COLO829 (cell line): ENCODE measurements at regions not wholly inside any gene's neighbourhood (a gene's known extent, or its start where the extent isn't known, plus 50 kb on each side); places are given as distances from the start of the nearest gene placed in this dataset.
"Not testable (repeated sequence)": the region's sequence is repeated elsewhere in the genome, so short reads cannot be mapped to it uniquely, and the experiment has no call there.

ENCODE experiments used
- DNase-seq: peaks from one replicate; pipeline ENCODE4 v3.0.0; 2012; ENCODE audit warnings: low spot score

DNA sequence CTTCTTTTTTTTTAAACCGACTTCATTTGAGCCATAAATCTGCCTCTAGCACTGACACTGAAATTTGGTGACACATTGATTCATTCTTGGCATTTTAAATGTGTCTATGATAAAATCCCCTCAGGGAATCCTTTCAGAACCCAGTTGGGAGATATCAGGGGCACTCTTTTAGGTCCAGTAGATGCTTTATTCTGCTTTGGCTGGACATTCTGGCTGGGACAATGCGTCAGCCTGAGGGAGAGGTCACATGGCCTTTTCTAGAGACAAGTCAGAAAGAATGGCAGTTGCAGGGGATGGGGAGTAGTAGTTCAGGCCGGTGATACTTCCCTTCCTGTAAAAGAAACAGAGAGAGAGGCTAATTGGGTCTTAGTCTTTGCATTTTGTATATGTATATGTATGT is 63.1 kb downstream of the TRIM43 start:
- DNase-seq: not testable (repeated sequence)

DNA sequence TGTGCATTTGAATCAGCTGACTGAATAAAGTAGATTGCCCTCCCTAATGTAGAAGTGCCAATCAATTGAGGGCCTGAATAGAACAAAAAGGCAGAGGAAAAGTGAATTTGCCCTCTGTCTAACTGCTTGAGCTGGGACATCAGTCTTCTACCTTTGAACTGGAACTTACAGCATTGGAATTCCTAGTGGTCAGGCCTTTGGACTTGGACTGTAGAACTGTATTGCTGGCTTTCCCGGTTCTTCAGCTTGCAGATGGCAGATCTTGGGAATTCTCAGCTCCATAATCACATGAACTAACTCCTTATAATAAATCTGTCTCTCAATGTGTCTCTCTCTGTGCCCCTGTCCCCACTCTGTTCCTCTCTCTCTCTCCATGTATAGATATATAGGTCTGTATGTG is 64.8 kb downstream of the TRIM43 start:
- not testable (repeated sequence) for DNase-seq

DNA sequence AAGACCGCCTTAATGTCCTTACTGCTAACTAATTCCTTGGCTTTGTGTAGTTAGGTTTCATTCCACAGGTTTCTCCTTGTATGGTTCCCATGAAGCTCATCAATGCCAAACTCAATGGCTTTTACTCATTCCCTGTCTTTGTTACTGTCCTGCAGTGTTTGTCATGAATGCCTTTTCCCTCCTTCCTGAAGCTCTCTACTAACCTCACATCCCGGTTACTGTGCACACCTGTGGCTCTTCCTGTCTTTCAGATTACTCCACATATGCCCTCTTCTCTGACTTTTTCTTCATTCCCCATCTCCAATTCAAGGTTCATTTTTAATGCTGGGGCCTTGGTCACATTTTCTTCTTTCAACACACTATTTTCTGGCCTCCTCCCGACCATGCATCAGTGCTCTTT is 66.1 kb downstream of the TRIM43 start:
- not testable (repeated sequence) for DNase-seq

DNA sequence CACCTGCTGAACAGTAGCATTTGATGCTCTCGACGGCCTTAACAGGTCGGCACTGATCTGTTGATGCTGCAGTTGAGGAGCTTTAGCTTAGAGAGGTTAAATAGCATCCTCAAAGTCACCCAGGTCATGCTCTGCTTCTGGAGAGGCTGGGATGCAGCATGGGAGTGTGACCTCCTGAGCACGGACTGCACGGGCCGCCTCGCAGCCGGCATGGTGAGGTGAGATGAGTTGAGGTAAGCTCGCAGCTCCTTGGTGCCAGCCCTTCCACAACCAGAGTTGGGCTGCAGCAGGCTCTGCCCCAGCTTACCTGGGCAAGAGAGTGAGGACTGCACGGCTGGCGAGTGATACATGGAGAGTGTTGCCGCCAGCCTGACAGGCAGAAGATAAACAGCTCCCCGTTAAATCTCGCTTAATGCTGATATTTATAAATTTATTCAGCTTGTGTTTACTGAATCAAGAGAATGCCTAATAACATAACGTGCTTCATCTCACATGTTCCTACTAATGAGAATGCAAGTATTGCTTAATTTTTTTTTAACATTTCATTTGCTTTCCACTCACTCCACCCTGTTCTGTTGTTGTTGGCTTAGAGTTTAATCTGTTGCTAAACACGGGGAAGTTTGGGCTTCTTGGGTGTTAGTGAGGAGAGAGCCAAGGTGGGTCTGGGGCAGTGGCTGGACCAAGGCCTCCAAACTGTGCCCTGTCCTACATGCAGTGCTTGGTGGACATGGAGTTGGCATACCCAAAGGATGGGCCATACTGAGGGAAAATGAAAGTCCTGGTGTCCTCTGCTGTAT is 69.2 kb downstream of the TRIM43 start:
- not testable (repeated sequence) for DNase-seq

DNA sequence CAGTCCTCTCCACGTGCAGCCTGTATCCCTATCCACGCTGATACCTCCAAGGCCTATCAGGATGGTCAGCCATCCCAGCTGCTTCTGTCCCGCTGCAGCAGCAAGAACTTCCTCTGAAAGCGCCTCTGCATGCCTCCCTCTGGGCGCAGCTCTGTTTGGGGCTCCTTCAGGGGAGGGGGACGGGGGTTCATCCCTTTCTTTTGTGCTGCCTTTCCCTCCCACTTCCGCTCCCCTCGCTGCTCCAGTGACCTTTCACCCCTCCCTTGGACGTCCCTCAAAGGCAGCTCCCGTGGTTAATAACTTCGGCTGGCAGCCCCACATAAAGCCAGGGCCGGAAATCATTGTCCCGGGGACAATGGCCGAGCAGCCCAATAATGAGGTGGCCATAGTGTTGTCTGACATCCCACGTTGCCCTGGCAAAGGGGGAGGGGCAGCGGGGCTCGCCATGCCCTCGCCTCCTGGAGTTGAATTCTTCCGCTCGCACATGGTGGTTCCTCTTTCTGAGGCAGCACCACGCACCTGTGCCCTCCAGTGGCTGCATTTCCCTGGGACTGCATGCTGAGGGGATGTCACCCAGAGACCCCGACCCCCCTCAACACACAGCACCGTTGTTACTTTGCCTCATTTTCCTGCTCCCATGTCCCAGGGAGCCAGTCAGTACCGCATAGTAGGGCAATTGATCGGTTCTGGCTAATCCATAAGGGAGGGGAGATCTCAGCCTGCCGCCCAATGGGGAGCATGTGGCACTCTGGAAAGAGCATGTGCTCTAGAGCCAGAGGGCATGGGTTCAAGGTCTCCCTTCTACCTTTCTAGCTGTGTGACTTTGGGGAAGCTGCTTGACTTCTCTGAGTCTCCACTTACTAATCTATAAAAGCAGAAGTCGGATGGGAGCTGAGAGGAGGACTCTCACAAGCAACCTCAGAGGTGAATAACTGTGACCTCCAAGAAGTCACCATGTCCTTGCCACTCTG is 72.0 kb downstream of the TRIM43 start:
- not testable (repeated sequence) for DNase-seq

DNA sequence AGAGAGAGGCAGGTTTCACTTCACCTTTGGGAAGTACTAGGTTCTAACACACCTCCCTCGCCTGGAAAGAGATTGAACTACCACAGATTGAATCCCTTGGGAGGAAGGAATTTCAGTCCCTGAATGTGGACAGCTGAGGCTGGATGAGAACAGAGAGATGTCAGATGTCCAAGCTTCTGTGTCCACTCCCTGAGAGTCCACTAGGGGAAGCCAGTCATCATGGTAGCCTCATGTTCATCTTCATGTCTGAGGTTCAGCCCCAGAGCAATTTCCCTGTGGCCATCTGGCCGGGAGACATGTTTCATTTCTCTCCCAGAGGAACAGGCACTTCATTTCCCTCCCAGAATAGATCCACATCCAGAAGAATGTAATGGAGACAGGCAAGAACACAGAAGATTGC is 74.8 kb downstream of the TRIM43 start:
- not testable (repeated sequence) for DNase-seq

DNA sequence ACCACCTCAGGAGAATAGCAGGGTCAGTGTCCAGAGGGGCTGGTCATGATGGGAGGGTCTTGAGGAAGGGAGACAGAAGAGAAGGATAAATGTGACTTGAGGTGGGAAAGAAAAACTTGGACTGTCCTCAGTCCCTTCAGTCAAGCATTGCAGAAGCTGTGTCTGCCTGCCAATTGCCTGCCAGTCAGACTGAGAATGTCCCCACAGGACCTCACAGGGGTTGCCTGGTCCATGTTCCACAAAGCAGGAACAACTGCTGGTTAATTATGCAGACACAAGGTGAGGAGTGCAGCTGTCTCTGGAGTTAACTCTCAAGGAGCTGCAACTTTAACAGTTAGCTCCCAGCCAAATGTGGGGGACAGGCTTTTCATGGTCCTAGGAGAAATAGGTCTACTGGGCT is 75.7 kb downstream of the TRIM43 start:
- no peak for DNase-seq

DNA sequence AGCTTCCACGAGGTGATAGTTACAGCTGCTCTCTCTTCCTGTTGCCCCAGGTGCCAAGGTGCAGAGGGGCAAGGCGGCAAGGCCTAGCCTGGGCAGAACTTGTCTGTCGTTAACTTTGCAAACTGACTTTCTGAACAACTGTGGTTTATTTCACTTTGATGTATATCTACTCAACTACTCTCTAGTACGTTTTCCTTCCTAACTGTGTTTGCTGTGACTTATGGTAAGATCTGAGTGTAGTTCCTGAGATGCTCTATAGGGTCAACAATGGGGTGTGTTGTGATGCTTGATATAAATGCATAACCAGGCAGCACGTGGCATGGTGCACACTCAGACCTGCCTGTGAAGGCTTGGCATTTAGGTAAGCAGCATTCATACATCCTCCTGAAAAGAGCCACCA is 77.1 kb downstream of the TRIM43 start:
- DNase-seq: not testable (repeated sequence)

DNA sequence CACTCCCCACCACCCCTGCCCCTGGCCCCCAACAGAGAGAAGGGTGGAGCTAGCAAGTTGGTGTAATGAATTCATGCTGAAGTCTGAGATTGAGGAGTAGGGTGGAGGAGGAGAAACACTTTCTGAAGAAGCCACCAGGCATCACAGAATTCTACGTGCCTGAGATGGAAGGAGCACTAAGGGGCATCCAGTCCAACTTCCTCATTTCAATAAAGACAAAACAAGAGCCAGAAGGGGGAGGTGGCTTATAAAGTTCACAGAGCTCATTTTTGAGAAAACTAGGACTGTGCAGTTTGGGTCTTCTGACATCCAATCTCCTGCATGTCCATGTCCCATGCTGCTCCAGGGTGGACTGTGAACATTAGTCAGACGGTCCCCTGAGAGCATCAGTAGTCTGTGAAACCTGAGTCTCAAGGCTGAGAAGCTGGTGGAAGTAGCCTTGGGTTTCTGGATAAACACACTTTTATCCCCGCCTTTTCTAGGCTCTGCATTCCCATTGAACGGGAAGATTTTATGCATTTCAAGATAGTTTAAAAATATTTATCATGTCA is 77.7 kb downstream of the TRIM43 start:
- no peak for DNase-seq

DNA sequence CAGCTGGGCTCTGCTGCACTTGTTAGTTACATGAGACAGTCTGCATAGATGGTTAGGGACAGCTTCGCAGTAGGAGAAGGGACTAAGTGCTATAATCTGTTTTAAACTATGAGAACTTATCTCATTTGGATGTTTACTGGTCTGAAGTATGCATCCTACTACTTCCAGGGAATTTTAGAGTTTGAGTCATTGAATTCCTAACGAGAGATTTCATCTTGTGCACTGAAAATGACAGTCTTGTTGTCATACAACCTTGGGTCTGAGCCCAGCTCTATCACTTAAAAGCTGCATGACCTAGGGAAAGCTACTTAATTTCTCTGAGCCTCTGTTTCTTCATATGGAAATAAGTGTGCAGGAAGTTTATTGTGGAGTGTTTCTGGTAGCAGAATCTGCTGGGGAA is 78.4 kb downstream of the TRIM43 start:
- DNase-seq: no peak

DNA sequence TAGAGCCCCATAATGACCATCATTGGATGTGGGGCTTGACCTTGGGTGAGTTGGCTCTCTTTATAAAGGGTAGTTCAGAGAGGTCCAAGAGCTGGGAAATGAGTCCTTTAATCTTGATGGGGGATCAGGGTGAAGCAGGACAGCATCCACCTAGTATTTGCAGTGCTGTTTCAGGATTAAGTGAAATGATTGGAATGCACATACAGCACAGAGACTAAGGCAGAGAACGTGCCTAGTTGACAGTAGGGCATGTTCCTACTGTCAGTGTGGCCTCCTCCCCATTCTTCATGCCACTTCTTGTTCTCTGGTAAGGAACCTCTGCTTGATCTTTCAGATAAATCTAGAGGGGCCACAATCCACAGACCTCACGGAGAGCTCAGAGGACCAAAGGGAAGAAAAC is 78.9 kb downstream of the TRIM43 start:
- no peak for DNase-seq

DNA sequence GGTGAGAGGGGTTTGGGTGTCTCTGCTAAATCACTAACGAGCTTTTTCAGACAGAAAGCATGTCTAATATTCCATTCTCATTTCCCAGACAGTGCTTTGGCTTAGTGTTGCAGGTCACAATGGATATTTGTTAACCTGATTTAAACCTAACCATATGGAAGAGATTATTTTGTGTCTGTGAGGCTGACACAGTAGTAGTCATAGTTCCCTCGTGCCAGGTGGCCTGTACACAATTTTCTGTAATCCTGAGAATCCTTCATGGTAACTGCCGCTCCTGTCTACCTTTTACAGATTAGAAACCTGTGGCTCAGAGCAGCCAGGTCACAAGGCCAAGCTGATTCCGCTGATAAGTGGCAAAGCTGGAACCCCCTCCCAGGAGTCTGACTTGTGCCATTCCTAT is 79.4 kb downstream of the TRIM43 start:
- not testable (repeated sequence) for DNase-seq

DNA sequence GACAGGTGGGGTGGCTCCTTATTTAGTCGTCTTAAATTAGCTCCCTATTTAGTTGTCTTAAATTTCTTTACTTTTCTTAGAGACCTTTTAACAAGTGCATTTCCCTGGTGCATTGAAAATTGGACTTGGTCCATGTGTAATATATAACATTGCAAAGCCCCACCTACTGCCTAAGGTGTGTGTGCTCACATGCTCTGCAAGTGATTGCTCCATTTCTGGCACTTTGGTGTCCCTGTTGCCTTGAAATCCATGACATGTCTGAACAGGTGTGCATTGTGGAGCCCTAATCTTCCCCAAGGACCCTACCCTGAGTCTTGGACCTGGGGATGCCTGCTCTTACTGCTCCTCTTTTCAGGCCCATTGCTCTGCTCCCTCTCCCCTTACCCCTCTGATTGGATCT is 80.2 kb downstream of the TRIM43 start:
- not testable (repeated sequence) for DNase-seq

DNA sequence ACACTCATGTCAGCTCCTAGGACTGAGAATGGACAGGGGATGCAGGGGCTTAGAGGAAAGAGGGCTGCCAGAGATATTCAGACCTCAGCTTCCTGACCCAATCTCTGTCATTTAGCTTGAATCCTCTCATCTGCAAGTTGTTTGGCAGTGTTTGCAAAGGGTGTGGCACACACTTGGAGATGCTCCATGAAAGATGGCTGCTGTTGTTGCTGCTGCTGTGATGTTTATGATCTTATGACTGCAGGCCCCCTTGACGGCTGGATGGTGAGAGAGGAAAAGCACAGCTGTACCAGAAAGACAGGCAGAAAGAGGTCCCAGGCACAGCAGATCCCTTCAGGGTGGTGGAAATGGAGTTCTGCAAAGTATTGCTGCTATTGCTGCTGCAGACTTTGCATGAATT is 80.7 kb downstream of the TRIM43 start:
- not testable (repeated sequence) for DNase-seq

DNA sequence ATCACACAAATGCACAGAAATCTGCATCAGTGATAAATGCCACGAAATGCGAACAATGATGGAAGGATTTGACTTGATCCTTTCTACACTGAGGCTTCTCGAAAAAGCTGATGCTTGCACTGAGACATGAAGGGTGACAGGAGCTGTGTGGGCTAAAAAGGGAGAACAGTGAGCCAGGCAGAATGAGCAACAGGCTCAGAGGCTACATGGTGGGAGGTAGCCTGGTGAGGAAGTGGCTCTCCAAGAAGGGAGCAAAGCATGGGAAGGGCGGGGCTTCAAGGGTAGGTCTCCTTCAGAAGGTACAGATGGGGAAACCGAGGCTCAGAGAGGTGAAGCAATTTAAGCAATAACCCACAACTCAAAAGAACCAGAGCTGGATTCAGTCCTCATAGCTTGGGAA is 82.4 kb downstream of the TRIM43 start:
- DNase-seq: no peak

DNA sequence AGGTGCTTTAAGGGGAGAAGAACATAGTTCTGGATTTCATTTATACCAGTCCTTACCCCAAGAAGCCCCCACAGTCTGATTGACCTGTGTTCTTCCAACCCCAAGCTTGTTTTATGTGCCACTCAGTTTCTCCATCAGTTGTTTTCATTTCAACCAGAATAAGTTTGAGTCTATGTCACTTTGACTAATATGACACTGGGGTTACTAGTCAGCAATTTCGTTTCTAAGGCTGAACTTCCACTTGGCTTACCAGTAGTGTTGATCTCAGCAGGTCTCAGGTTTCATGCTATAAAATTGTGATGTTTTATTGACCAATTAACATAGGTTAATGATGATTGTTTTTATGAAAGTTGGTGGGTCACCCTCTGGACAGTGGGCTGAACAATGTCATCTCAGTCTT is 84.8 kb downstream of the TRIM43 start:
- not testable (repeated sequence) for DNase-seq

DNA sequence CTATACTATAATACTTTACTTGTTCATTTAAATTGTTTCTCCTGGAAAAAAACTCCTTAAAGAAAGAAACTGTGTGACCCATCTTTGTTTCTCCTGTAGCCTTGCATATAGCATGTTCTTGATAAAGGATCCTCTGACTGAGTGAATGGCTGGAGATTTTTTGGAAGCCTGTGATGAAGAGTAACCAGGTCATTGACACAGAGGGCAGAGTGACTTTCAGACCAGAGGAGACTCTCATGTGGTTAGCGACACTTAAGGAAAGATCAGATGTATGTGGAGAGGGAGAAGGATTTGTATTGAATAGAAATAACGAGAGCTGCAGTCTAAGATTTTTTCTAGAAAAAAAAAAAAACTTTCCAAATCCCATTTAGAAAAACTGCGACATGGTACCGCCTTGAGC is 85.5 kb downstream of the TRIM43 start:
- DNase-seq: no peak

DNA sequence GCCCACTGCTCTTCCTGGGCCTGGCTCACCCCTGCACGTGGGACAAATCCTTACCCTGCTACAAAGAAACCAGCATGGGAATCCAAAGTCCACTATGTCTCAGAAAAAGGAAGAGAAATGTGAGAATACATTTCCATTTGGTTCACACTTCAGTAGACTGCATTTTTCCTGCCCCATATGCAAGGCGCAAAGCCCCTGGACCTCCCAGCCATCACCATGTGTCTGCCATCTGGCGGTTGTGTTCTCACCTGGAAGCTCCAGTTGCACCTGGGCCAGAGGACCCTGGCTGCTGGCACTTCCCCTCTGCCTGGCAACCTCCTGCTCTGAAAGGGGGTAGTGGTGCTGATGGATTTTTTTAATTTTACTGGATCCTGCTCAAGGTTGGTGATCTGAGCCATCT is 86.0 kb downstream of the TRIM43 start:
- not testable (repeated sequence) for DNase-seq

DNA sequence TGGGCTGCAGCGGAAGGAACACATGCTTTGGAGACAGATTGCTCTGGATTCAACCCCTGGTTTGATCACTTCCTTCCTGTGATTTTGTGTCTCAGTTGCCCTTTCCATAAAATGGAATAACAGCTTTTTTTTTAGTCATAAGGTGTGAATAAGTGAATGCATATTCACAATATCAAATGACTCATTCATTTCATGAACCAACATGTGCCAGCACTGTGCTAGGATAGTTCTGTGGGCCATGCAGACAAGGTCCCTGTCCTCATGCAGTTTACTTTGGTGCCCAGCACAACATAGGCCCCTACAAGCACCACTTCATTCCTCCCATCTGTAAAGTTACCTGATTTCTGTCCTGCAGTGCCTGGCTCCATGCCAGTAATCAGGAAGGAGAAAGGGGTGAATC is 89.4 kb downstream of the TRIM43 start:
- not testable (repeated sequence) for DNase-seq

DNA sequence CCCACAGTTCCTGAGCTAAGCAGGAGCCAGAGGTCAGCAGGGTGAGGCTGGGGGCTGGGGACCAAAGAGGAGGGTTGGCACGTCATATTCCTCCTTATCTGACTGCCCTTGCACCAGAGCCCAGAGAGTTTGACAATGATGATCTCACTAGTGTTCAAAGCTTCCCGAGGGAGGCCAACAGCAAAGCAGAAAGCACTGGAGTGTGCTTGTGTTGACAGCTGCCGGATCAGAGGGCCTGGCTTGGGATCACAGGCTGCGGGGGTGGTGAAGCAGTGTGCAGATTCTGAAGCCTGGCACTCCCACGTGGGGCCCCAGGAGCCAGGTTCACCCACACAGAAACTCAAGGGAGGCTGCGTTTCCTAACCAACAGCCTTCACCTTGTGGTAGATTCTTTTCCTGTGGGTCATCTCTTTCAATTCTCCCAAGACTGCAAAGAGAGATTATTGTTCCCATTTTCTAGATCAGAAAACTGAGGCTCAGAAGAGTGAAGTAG is 89.8 kb downstream of the TRIM43 start:
- DNase-seq: not testable (repeated sequence)

DNA sequence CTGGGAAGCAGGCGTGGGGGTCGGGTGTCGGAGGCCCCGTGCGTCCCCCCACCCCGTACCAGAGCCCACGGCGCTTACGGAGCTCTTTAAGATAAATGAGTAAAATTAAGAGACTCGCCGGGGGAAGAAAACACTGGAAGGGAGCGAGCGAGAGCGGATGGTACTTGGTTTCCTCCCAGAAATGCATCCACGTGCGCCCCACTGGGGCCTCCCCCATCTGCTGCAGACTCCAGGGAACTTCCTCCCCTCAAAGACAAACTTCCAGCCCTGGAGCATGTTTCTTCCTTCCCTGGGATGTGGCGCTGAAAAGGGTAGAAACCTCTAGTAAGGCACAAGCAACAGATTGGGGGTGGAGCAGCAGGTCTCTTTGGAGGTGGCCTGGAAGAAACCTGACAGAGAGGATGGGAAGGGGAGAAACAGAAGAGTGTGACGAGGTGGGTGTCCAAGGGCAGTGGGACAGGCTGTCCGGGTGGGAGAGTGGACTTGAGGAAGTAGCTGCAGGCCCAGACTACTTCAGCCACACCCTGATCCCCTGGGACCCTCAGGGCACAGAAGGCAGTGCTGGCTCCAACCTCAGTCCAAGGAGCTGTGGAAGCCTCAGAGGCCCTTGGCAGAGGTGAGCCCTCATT is 91.2 kb downstream of the TRIM43 start:
- not testable (repeated sequence) for DNase-seq

DNA sequence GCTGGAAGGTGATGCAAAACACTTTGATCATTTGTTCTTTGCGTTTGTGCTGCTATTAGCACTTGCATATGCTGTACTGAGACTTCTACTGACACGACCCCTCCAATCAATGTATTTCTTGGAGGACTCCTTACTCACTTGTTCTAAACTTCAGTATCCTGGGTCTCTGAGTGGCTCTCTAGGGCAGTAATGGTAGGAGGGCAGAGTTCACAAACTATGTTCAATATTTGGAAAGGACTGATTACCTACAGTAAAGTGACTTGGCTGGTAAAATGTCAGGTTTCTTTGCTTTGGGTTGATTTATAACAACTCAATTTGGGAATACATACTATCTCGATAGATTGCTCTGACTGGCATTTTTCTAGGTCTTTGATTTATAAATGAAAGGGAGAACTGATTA is 93.7 kb downstream of the TRIM43 start:
- no peak for DNase-seq
